MM.1S (cell line): ENCODE measurements at regions not wholly inside any gene's neighbourhood (a gene's known extent, or its start where the extent isn't known, plus 50 kb on each side); places are given as distances from the start of the nearest gene placed in this dataset.

ENCODE experiments used
- DNase-seq: peaks from one replicate; pipeline ENCODE4 v3.0.0-alpha.2; 2015
- H2AFZ ChIP-seq: fragments of 300-600 bp; sonication (generic); 2 replicates; pipeline ENCODE4 v1.6.0; 2016; ENCODE audit warnings: antibody characterized with exemption, low read length
- H3F3A ChIP-seq: fragments of 300-600 bp; sonication (generic); 2 replicates; pipeline ENCODE4 v1.6.1; 2016; ENCODE audit warnings: mild to moderate bottlenecking, antibody characterized with exemption, low read length, moderate library complexity, mixed read lengths; ENCODE audit not compliant: insufficient read depth
- H3K27ac ChIP-seq: fragments of 300-600 bp; sonication (generic); 2 replicates; pipeline ENCODE4 v1.5.1; 2016; ENCODE audit warnings: mild to moderate bottlenecking, low read length
- H3K27me3 ChIP-seq: fragments of 300-600 bp; sonication (generic); replicated peaks from 2 replicates; pipeline ENCODE4 v1.6.0; 2016; ENCODE audit warnings: low read length; ENCODE audit not compliant: insufficient read depth
- H3K36me3 ChIP-seq: fragments of 300-600 bp; sonication (generic); replicated peaks from 2 replicates; pipeline ENCODE4 v1.6.1; 2016; ENCODE audit warnings: mild to moderate bottlenecking, low read length, mixed read lengths; ENCODE audit not compliant: insufficient read depth
- H3K4me1 ChIP-seq: fragments of 300-600 bp; sonication (generic); 2 replicates; pipeline ENCODE4 v1.6.1; 2016; ENCODE audit warnings: low read length, mixed read lengths
- H3K4me2 ChIP-seq: fragments of 300-600 bp; sonication (generic); 2 replicates; pipeline ENCODE4 v1.6.0; 2016; ENCODE audit warnings: low read depth, low read length
- H3K4me3 ChIP-seq: fragments of 300-600 bp; sonication (generic); 2 replicates; pipeline ENCODE4 v1.5.1; 2016; ENCODE audit warnings: low read length, mixed read lengths
- H3K79me2 ChIP-seq: fragments of 300-600 bp; sonication (generic); 2 replicates; pipeline ENCODE4 v1.6.1; 2016; ENCODE audit warnings: mixed run types, low read length, mixed read lengths
- H3K9ac ChIP-seq: fragments of 300-600 bp; sonication (generic); 2 replicates; pipeline ENCODE4 v1.6.1; 2016; ENCODE audit warnings: low read length, mixed read lengths
- H3K9me2 ChIP-seq: fragments of 300-600 bp; sonication (generic); replicated peaks from 2 replicates; pipeline ENCODE4 v1.6.1; 2016; ENCODE audit warnings: mild to moderate bottlenecking, low read length, mixed read lengths; ENCODE audit not compliant: insufficient read depth
- H3K9me3 ChIP-seq: fragments of 300-600 bp; sonication (generic); replicated peaks from 2 replicates; pipeline ENCODE4 v1.6.1; 2016; ENCODE audit warnings: mild to moderate bottlenecking, low read length, mixed read lengths; ENCODE audit not compliant: insufficient read depth
- H4K20me1 ChIP-seq: fragments of 300-600 bp; sonication (generic); 2 replicates; pipeline ENCODE4 v1.6.1; 2016; ENCODE audit warnings: mild to moderate bottlenecking, low read length, moderate library complexity, mixed read lengths; ENCODE audit not compliant: insufficient read depth
- EZH2 ChIP-seq: fragments of 300-600 bp; sonication (generic); optimal IDR thresholded peaks from 2 replicates; pipeline ENCODE3; 2017; ENCODE audit warnings: low read depth, mild to moderate bottlenecking, antibody characterized with exemption, low read length, mixed read lengths
- EZH2phosphoT487 ChIP-seq: fragments of 300-600 bp; sonication (generic); IDR thresholded peaks from 2 replicates; pipeline ENCODE4 v1.6.1; 2018; ENCODE audit warnings: antibody characterized with exemption, low read length
- TF ChIP-seq, protein P1 (sequence below): fragments of 300-600 bp; sonication (generic); IDR thresholded peaks from 2 replicates; pipeline ENCODE4 v1.5.1; 2016; ENCODE audit warnings: antibody characterized with exemption, low read length, mixed read lengths

- no peak for DNase-seq
- Histone ChIP-seq H3K9me2 (no peaks in the 10 kb centered on the region), H3K9me3 (no peaks in the 10 kb centered on the region), H2AFZ (no peak overlapping the region), H3K27ac (no peak overlapping the region), H3K4me1 (no peaks in the 10 kb centered on the region), H3K4me2 (no peak overlapping the region), H3K79me2 (no peaks in the 10 kb centered on the region), H3K36me3 (no peaks in the 10 kb centered on the region), H3K27me3 (peaks cover 96% of the 10 kb centered on the region), H3K4me3 (no peak overlapping the region), H3F3A (no peaks in the 10 kb centered on the region), H4K20me1 (no peaks in the 10 kb centered on the region), H3K9ac (no peak overlapping the region)
- TF ChIP-seq, protein P1, sequence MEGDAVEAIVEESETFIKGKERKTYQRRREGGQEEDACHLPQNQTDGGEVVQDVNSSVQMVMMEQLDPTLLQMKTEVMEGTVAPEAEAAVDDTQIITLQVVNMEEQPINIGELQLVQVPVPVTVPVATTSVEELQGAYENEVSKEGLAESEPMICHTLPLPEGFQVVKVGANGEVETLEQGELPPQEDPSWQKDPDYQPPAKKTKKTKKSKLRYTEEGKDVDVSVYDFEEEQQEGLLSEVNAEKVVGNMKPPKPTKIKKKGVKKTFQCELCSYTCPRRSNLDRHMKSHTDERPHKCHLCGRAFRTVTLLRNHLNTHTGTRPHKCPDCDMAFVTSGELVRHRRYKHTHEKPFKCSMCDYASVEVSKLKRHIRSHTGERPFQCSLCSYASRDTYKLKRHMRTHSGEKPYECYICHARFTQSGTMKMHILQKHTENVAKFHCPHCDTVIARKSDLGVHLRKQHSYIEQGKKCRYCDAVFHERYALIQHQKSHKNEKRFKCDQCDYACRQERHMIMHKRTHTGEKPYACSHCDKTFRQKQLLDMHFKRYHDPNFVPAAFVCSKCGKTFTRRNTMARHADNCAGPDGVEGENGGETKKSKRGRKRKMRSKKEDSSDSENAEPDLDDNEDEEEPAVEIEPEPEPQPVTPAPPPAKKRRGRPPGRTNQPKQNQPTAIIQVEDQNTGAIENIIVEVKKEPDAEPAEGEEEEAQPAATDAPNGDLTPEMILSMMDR: no peak
- TF ChIP-seq EZH2phosphoT487: no peak
- no peak for TF ChIP-seq EZH2
Observed at GRCh38 chr5:176721509-176721908, 74.2 kb downstream of the TSPAN17 start.

DNA sequence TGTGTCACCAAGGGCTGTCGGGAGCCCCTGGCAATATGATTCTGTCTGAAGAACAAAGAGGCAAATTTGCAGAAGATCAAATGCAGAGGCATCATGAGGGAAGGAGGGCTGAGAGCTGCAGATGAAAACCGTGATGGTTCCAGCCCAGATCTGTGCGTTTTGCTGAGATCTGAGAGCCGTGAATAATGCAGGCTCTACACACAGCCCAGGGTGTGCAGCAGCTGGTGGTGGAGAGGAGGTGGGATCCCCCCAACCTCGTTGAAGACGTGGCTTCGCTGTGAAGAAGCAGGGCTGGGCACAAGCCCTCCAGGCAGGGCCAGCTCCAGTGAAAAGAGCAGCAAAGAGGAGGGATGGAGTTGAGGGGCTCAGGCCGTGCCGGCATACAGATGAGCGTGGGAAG lies 75.5 kb downstream of the TSPAN17 start:
- Histone ChIP-seq H3K4me2 (no peak overlapping the region), H3K27me3 (peaks cover 96% of the 10 kb centered on the region), H3K4me3 (no peak overlapping the region), H3K9me3 (no peaks in the 10 kb centered on the region), H3K9me2 (no peaks in the 10 kb centered on the region), H3K27ac (no peak overlapping the region), H3K4me1 (no peaks in the 10 kb centered on the region), H3K9ac (no peak overlapping the region), H2AFZ (no peak overlapping the region), H3K79me2 (no peaks in the 10 kb centered on the region), H3K36me3 (no peaks in the 10 kb centered on the region), H3F3A (no peaks in the 10 kb centered on the region), H4K20me1 (no peaks in the 10 kb centered on the region)
- DNase-seq: no peak
- TF ChIP-seq EZH2phosphoT487: no peak
- no peak for TF ChIP-seq EZH2
- TF ChIP-seq, protein P1: no peak

DNA sequence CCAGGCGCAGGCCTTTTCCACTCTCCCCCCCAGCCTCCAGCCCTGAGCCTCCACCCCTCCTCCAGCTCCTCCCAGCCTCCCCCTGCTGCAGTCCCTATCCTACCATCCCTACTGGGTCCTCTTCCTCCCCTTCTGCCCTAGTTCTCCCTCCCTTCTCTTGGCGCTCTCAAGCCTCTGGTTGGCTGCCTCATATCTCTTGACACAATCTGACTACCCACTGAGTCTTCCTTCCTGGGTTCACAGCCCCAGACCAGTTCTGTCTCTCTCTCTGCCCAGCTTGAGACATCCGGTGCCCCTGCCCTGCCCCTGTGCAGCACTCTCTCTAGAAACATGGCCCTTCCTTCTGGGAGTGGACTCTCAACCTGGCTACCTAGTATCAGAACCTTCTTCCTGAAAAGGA lies 76.2 kb downstream of the TSPAN17 start:
- Histone ChIP-seq H3K27ac (no peak overlapping the region), H3K4me3 (no peak overlapping the region), H2AFZ (no peak overlapping the region), H3K27me3 (peaks cover 96% of the 10 kb centered on the region), H3K9me3 (no peaks in the 10 kb centered on the region), H3K9ac (no peak overlapping the region), H3K36me3 (no peaks in the 10 kb centered on the region), H3K4me2 (no peak overlapping the region), H4K20me1 (no peaks in the 10 kb centered on the region), H3K9me2 (no peaks in the 10 kb centered on the region), H3K79me2 (no peaks in the 10 kb centered on the region), H3K4me1 (no peaks in the 10 kb centered on the region), H3F3A (no peaks in the 10 kb centered on the region)
- TF ChIP-seq, protein P1: no peak
- TF ChIP-seq EZH2phosphoT487 (no peak), EZH2 (no peak)
- no peak for DNase-seq

DNA sequence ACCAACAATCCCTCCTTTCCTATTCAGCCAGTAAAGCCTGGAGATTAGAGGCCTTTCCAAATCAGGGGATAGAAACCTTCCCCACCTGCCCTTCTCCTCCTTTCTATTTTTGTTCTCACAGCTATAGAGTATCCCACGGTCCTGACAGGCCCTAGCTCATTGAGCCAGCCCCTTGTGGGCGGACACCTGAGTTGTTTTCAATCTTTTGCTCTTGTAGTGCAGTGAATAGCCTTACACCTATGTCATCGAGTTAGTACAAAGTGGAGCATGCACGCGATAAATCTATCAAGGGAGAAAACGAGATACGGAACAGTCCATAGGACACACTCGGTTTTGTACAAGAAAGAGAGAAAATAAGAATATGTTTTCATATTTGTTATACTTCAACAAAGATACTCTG lies 77.2 kb downstream of the TSPAN17 start:
- Histone ChIP-seq H3K9me2 (no peaks in the 10 kb centered on the region), H4K20me1 (no peaks in the 10 kb centered on the region), H3F3A (no peaks in the 10 kb centered on the region), H3K27me3 (peaks cover 96% of the 10 kb centered on the region), H3K4me2 (no peak overlapping the region), H3K4me1 (no peaks in the 10 kb centered on the region), H3K9me3 (no peaks in the 10 kb centered on the region), H3K36me3 (no peaks in the 10 kb centered on the region), H3K4me3 (no peak overlapping the region), H3K79me2 (no peaks in the 10 kb centered on the region), H3K9ac (no peak overlapping the region), H3K27ac (no peak overlapping the region), H2AFZ (no peak overlapping the region)
- TF ChIP-seq EZH2: no peak
- TF ChIP-seq EZH2phosphoT487: no peak
- TF ChIP-seq, protein P1: no peak
- DNase-seq: no peak
